ENCODE measurements at regions not wholly inside any gene's neighbourhood (a gene's known extent, or its start where the extent isn't known, plus 50 kb on each side); places are given as distances from the start of the nearest gene placed in this dataset.
"Not testable (repeated sequence)": the region's sequence is repeated elsewhere in the genome, so short reads cannot be mapped to it uniquely, and the experiment has no call there.

- no peak for DNase-seq (ENCODE audit: low read depth in 2 of 2)
Observed at GRCh38 chr1:245031041-245031440, 123.7 kb upstream of the KIF26B start.

GRCh38 chr1:245026247-245026646 is 128.5 kb upstream of the KIF26B start:
- DNase-seq (ENCODE audit: low read depth in 2 of 2), result no peak

GRCh38 chr1:245025525-245025924 is 129.3 kb upstream of the KIF26B start:
- no peak for DNase-seq (ENCODE audit: low read depth in 2 of 2)

- no peak for DNase-seq (ENCODE audit: low read depth in 2 of 2)
Observed at GRCh38 chr1:245023222-245023621, 131.6 kb upstream of the KIF26B start.

- DNase-seq (ENCODE audit: low read depth in 2 of 2), result no peak
Observed at GRCh38 chr1:245019910-245020486, 134.8 kb upstream of the KIF26B start.

GRCh38 chr1:245016700-245017099 is 138.1 kb upstream of the KIF26B start:
- DNase-seq (ENCODE audit: low read depth in 2 of 2), result no peak

GRCh38 chr1:245015031-245015430 is 139.8 kb upstream of the KIF26B start:
- no peak for DNase-seq (ENCODE audit: low read depth in 2 of 2)

GRCh38 chr1:245014247-245015029 is 140.3 kb upstream of the KIF26B start:
- DNase-seq (ENCODE audit: low read depth in 2 of 2), result no peak

GRCh38 chr1:245010018-245010614 is 144.7 kb upstream of the KIF26B start:
- no peak for DNase-seq (ENCODE audit: low read depth in 2 of 2)

GRCh38 chr1:245008761-245009160 is 144.4 kb upstream of the HNRNPU start:
- DNase-seq (ENCODE audit: low read depth in 2 of 2), result no peak

- DNase-seq (ENCODE audit: low read depth in 2 of 2), result no peak
Observed at GRCh38 chr1:245007852-245008251, 143.5 kb upstream of the HNRNPU start.

- no peak for DNase-seq (ENCODE audit: low read depth in 2 of 2)
Observed at GRCh38 chr1:245003246-245003645, 138.9 kb upstream of the HNRNPU start.

GRCh38 chr1:245001252-245001651 is 136.9 kb upstream of the HNRNPU start:
- no peak for DNase-seq (ENCODE audit: low read depth in 2 of 2)

GRCh38 chr1:245000872-245001188 is 136.5 kb upstream of the HNRNPU start:
- no peak for DNase-seq (ENCODE audit: low read depth in 2 of 2)

- DNase-seq (ENCODE audit: low read depth in 2 of 2), result not testable (repeated sequence)
Observed at GRCh38 chr1:244999644-245000043, 135.3 kb upstream of the HNRNPU start.

GRCh38 chr1:244998717-244999346 is 134.5 kb upstream of the HNRNPU start:
- DNase-seq (ENCODE audit: low read depth in 2 of 2), result no peak

- no peak for DNase-seq (ENCODE audit: low read depth in 2 of 2)
Observed at GRCh38 chr1:244995602-244996400, 131.5 kb upstream of the HNRNPU start.

- DNase-seq (ENCODE audit: low read depth in 2 of 2), result no peak
Observed at GRCh38 chr1:244992833-244993232, 128.5 kb upstream of the HNRNPU start.

GRCh38 chr1:244989813-244990212 is 125.5 kb upstream of the HNRNPU start:
- DNase-seq (ENCODE audit: low read depth in 2 of 2), result no peak

- DNase-seq (ENCODE audit: low read depth in 2 of 2), result no peak
Observed at GRCh38 chr1:244988521-244988920, 124.2 kb upstream of the HNRNPU start.

GRCh38 chr1:244980605-244981004 is 116.3 kb upstream of the HNRNPU start:
- no peak for DNase-seq (ENCODE audit: low read depth in 2 of 2)

- DNase-seq (ENCODE audit: low read depth in 2 of 2), result no peak
Observed at GRCh38 chr1:244974550-244974949, 110.2 kb upstream of the HNRNPU start.

Data from stimulated activated CD4-positive, alpha-beta T cell treated with anti-CD3 and anti-CD28 coated beads, Interleukin-1b, Interleukin-23, amount 100 ng/mL, for 1 hour (primary cell).